HG03196 (cell line): ENCODE measurements at regions not wholly inside any gene's neighbourhood (a gene's known extent, or its start where the extent isn't known, plus 50 kb on each side); places are given as distances from the start of the nearest gene placed in this dataset.

ENCODE experiments used
- ATAC-seq: cut with Tn5 transposase; IDR thresholded peaks from one replicate; pipeline ENCODE4 v1.9.1; 2021; ENCODE audit not compliant: unreplicated experiment

GRCh38 chr12:114935658-114936057 is 251.7 kb upstream of the TBX3 start:
- no peak for ATAC-seq

GRCh38 chr12:114933428-114934160 is 249.6 kb upstream of the TBX3 start:
- no peak for ATAC-seq

- no peak for ATAC-seq
These were observed 248.8 kb upstream of the TBX3 start for GRCh38 chr12:114932806-114933205.

GRCh38 chr12:114931025-114931424 is 247.1 kb upstream of the TBX3 start:
- ATAC-seq: no peak

GRCh38 chr12:114926341-114926740 is 242.4 kb upstream of the TBX3 start:
- no peak for ATAC-seq

GRCh38 chr12:114924946-114925475 is 241.0 kb upstream of the TBX3 start:
- ATAC-seq: no peak

- no peak for ATAC-seq
These were observed 237.8 kb upstream of the TBX3 start for GRCh38 chr12:114921781-114922180.

- ATAC-seq: no peak
These were observed 237.0 kb upstream of the TBX3 start for GRCh38 chr12:114920771-114921554.

- ATAC-seq: no peak
These were observed 235.5 kb upstream of the TBX3 start for GRCh38 chr12:114919479-114919878.

- ATAC-seq: no peak
These were observed 234.7 kb upstream of the TBX3 start for GRCh38 chr12:114918535-114919233.

- ATAC-seq: no peak
These were observed 234.0 kb upstream of the TBX3 start for GRCh38 chr12:114917953-114918352.

- ATAC-seq: no peak
These were observed 233.3 kb upstream of the TBX3 start for GRCh38 chr12:114917307-114917706.

GRCh38 chr12:114916541-114916940 is 232.6 kb upstream of the TBX3 start:
- no peak for ATAC-seq

GRCh38 chr12:114916124-114916523 is 232.1 kb upstream of the TBX3 start:
- ATAC-seq: no peak

- no peak for ATAC-seq
These were observed 230.2 kb upstream of the TBX3 start for GRCh38 chr12:114913871-114914801.

GRCh38 chr12:114912811-114913210 is 228.8 kb upstream of the TBX3 start:
- no peak for ATAC-seq

- ATAC-seq: no peak
These were observed 227.2 kb upstream of the TBX3 start for GRCh38 chr12:114911196-114911595.

GRCh38 chr12:114904254-114905003 is 220.5 kb upstream of the TBX3 start:
- no peak for ATAC-seq

- no peak for ATAC-seq
These were observed 219.2 kb upstream of the TBX3 start for GRCh38 chr12:114903083-114903691.
